ENCODE measurements at regions not wholly inside any gene's neighbourhood (a gene's known extent, or its start where the extent isn't known, plus 50 kb on each side); places are given as distances from the start of the nearest gene placed in this dataset.

- no peak for DNase-seq
These were observed 50.1 kb upstream of the EFEMP1 start for GRCh38 chr2:55973673-55974072.

- no peak for DNase-seq
These were observed 53.1 kb upstream of the EFEMP1 start for GRCh38 chr2:55976681-55977080.

- DNase-seq, result no peak
These were observed 61.8 kb upstream of the EFEMP1 start for GRCh38 chr2:55985406-55985805.

- no peak for DNase-seq
These were observed 62.4 kb upstream of the EFEMP1 start for GRCh38 chr2:55986001-55986400.

- no peak for DNase-seq
These were observed 63.3 kb upstream of the EFEMP1 start for GRCh38 chr2:55986700-55987440.

- no peak for DNase-seq
These were observed 65.8 kb upstream of the EFEMP1 start for GRCh38 chr2:55989405-55989804.

GRCh38 chr2:55992455-55992854, 68.9 kb upstream of the EFEMP1 start:
- no peak for DNase-seq

- no peak for DNase-seq
These were observed 70.1 kb upstream of the EFEMP1 start for GRCh38 chr2:55993685-55994084.

- DNase-seq, result no peak
These were observed 71.6 kb upstream of the EFEMP1 start for GRCh38 chr2:55995211-55995610.

- DNase-seq, result no peak
These were observed 72.3 kb upstream of the EFEMP1 start for GRCh38 chr2:55995902-55996301.

GRCh38 chr2:55999231-55999630, 75.6 kb upstream of the EFEMP1 start:
- no peak for DNase-seq

GRCh38 chr2:55999790-56000189, 76.2 kb upstream of the EFEMP1 start:
- DNase-seq, result no peak

- no peak for DNase-seq
These were observed 78.4 kb upstream of the EFEMP1 start for GRCh38 chr2:56001947-56002346.

- peak; percentile 35 to 67 for DNase-seq
These were observed 85.3 kb upstream of the EFEMP1 start for GRCh38 chr2:56008661-56009431.

- peak; percentile 40 to 49 for DNase-seq
These were observed 86.3 kb upstream of the EFEMP1 start for GRCh38 chr2:56009758-56010458.

- DNase-seq, result no peak
These were observed 88.0 kb upstream of the EFEMP1 start for GRCh38 chr2:56011624-56012023.

GRCh38 chr2:56012221-56012765, 88.7 kb upstream of the EFEMP1 start:
- no peak for DNase-seq

- DNase-seq, result no peak
These were observed 89.9 kb upstream of the EFEMP1 start for GRCh38 chr2:56013475-56013874.

GRCh38 chr2:56014046-56014730, 90.6 kb upstream of the EFEMP1 start:
- peak; percentile 79 to 85 for DNase-seq

GRCh38 chr2:56015711-56016115, 92.1 kb upstream of the EFEMP1 start:
- peak; percentile 47 to 71 for DNase-seq

GRCh38 chr2:56017784-56018183, 94.2 kb upstream of the EFEMP1 start:
- no peak for DNase-seq

- peak in 1 of 2 experiments; percentile 47 for DNase-seq
These were observed 94.7 kb upstream of the EFEMP1 start for GRCh38 chr2:56018267-56018666.

GRCh38 chr2:56021136-56021474, 97.5 kb upstream of the EFEMP1 start:
- DNase-seq, result peak in 1 of 2 experiments; percentile 12

Data from NCI-H446 (cell line).